Caco-2 (cell line): ENCODE measurements at regions not wholly inside any gene's neighbourhood (a gene's known extent, or its start where the extent isn't known, plus 50 kb on each side); places are given as distances from the start of the nearest gene placed in this dataset.

ENCODE experiments used
- BruUV-seq: library from RNA; stranded (reverse); fragments of 400-500 nt; replicated peaks from 2 replicates; lab custom pipeline; 2021; lab: Mats Ljungman, UMichigan
- CTCF ChIA-PET: fragments of 300-600 bp; sonication (Branson Sonifier 250); formaldehyde crosslinking; loops from one replicate; lab custom pipeline; 2022; ENCODE audit warnings: antibody characterized with exemption; lab: Charles Lee
- POLR2A ChIA-PET: fragments of 300-600 bp; sonication (Branson Sonifier 250); formaldehyde crosslinking; loops from one replicate; lab custom pipeline; 2022; ENCODE audit warnings: antibody characterized with exemption; lab: Charles Lee
- DNase-seq, 2 experiments: peaks; one replicate each; pipeline versions ENCODE4 v3.0.0 to v3.0.0-alpha.2; 2020 to 2022
- H3K27me3 ChIP-seq: replicated peaks from 2 replicates; pipeline ENCODE4 v1.6.0; 2011; ENCODE audit warnings: low read length; ENCODE audit not compliant: control insufficient read depth, insufficient read depth
- H3K36me3 ChIP-seq: 2 replicates; pipeline ENCODE4 v1.5.1; 2011; ENCODE audit warnings: low read length; ENCODE audit not compliant: control insufficient read depth, insufficient read depth
- H3K4me1 ChIP-seq: fragments of 250-450 bp; sonication (Bioruptor Pico); 2 replicates; pipeline ENCODE4 v1.5.1; 2020; ENCODE audit warnings: mild to moderate bottlenecking
- H3K4me3 ChIP-seq: 2 replicates; pipeline ENCODE4 v1.5.1; 2011; ENCODE audit warnings: low read depth, mild to moderate bottlenecking, control low read depth, low read length
- H3K9me3 ChIP-seq: fragments of 250-450 bp; sonication (Bioruptor Pico); 2 replicates; pipeline ENCODE4 v1.5.1; 2020; ENCODE audit warnings: mild to moderate bottlenecking, moderate library complexity
- H3K27ac Mint-ChIP-seq: one replicate; pipeline ENCODE4 v1.8.0; 2022; ENCODE audit warnings: mixed read lengths; ENCODE audit not compliant: unreplicated experiment
- H3K27me3 Mint-ChIP-seq: one replicate; pipeline ENCODE4 v1.8.0; 2022; ENCODE audit warnings: mixed read lengths; ENCODE audit not compliant: insufficient read depth, unreplicated experiment
- H3K36me3 Mint-ChIP-seq: one replicate; pipeline ENCODE4 v1.8.0; 2022; ENCODE audit warnings: mild to moderate bottlenecking, mixed read lengths; ENCODE audit not compliant: insufficient read depth, unreplicated experiment
- H3K4me1 Mint-ChIP-seq: one replicate; pipeline ENCODE4 v1.8.0; 2022; ENCODE audit warnings: low read depth, mixed read lengths; ENCODE audit not compliant: unreplicated experiment
- H3K4me3 Mint-ChIP-seq: one replicate; pipeline ENCODE4 v1.8.0; 2022; ENCODE audit warnings: mild to moderate bottlenecking, moderate library complexity, mixed read lengths; ENCODE audit not compliant: unreplicated experiment
- H3K9me3 Mint-ChIP-seq: one replicate; pipeline ENCODE4 v1.8.0; 2022; ENCODE audit warnings: mixed read lengths; ENCODE audit not compliant: unreplicated experiment
- intact Hi-C: fragments of 100-400 bp; cut with micrococcal nuclease; formaldehyde crosslinking; loops from one replicate; pipeline ENCODE4 v1.10.0; 2022; ENCODE audit not compliant: unreplicated experiment
- TF ChIP-seq, protein P1 (sequence below), 2 experiments: fragments of 200-600 bp in 1 of 2; IDR thresholded peaks; 1 replicate in 1 of 2; 2 replicates in 1 of 2; pipeline versions ENCODE4 v1.5.1 to v1.8.0; 2011 to 2022; ENCODE audit warnings: antibody characterized with exemption in 1 of 2, control low read depth in 1 of 2, inconsistent platforms in 1 of 2, low read depth in 1 of 2, low read length in 1 of 2, mild to moderate bottlenecking in 1 of 2, moderate library complexity in 1 of 2; ENCODE audit not compliant: insufficient read depth in 1 of 2, severe bottlenecking in 1 of 2, unreplicated experiment in 1 of 2

DNA sequence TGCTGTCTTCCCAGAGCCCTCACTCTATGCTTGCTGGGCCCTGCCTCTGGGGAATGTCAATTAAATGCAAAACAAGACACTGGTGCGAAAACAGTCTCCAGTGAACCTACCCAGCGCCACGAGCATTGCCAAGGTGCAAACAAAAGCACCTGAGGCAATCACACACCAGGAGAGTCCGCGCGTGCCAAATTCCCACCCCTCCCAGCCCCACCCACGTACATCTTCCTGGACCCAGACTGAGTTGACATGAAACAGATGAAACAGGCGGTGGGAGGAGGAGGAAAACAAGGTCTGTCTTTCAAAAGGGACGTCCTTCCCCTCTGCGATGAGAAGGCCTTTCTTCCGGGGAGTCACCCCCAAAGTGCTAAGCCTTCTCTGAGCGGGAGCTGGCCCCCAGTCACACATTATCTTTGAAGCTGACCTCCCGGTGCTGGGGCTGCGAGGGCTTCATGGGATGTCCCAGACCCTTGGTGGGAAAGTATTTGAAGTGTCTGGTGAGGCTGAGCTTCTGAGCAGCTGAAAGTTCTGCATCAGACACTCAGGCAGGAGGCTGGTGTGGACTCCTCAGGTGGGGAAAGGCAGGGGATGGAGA lies 200.4 kb downstream of the AXIN2 start:
- Mint-ChIP-seq H3K36me3 (no peaks in the 10 kb centered on the region), H3K4me1 (peaks cover 6% of the 10 kb centered on the region), H3K27ac (no peak overlapping the region), H3K9me3 (no peaks in the 10 kb centered on the region), H3K27me3 (peaks cover 10% of the 10 kb centered on the region), H3K4me3 (no peak overlapping the region)
- intact Hi-C loops = no loop called here
- no peaks in the 10 kb centered on the region for H3K36me3 ChIP-seq
- no peak overlapping the region for H3K4me3 ChIP-seq
- no peaks in the 10 kb centered on the region for H3K27me3 ChIP-seq
- peaks cover 5% of the 10 kb centered on the region; the same call in 1 of the 2 replicates for H3K4me1 ChIP-seq
- ChIA-PET POLR2A (no interaction called here), CTCF (no interaction called here)
- no TSS peak for BruUV-seq
- H3K9me3 ChIP-seq = no peaks in the 10 kb centered on the region
- TF ChIP-seq, protein P1, sequence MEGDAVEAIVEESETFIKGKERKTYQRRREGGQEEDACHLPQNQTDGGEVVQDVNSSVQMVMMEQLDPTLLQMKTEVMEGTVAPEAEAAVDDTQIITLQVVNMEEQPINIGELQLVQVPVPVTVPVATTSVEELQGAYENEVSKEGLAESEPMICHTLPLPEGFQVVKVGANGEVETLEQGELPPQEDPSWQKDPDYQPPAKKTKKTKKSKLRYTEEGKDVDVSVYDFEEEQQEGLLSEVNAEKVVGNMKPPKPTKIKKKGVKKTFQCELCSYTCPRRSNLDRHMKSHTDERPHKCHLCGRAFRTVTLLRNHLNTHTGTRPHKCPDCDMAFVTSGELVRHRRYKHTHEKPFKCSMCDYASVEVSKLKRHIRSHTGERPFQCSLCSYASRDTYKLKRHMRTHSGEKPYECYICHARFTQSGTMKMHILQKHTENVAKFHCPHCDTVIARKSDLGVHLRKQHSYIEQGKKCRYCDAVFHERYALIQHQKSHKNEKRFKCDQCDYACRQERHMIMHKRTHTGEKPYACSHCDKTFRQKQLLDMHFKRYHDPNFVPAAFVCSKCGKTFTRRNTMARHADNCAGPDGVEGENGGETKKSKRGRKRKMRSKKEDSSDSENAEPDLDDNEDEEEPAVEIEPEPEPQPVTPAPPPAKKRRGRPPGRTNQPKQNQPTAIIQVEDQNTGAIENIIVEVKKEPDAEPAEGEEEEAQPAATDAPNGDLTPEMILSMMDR (IDR thresholded peaks at IDR 0.05; ENCODE audit: insufficient read depth in 1 of 2, low read depth in 1 of 2, low read length in 1 of 2, severe bottlenecking in 1 of 2, unreplicated experiment in 1 of 2) = no peak
- no peak for DNase-seq

DNA sequence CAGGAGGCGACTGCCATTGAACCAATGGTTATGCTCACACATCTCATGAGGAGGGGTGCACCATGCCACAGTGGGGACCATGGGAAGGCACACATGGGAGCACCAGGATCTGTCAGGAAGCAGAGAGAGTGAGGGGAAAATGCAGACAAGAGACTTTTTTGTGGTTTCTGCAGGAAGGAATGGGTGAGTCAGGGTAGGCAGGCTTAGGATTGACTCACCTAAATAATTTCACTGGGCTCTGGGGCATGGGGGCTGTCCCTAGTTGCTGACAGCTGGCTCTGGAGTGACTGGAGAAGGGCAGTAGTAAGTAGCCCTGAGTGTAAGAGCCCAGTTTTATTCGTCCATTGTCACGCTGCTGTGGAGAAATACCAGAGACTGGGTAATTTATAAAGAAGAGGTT lies 202.4 kb downstream of the AXIN2 start:
- Mint-ChIP-seq H3K27me3 (peaks cover 10% of the 10 kb centered on the region), H3K9me3 (no peaks in the 10 kb centered on the region), H3K27ac (no peak overlapping the region), H3K4me3 (no peak overlapping the region), H3K4me1 (no peaks in the 10 kb centered on the region), H3K36me3 (no peaks in the 10 kb centered on the region)
- DNase-seq = no peak
- CTCF ChIA-PET = no interaction called here
- TF ChIP-seq, protein P1 (IDR thresholded peaks at IDR 0.05; ENCODE audit: insufficient read depth in 1 of 2, low read depth in 1 of 2, low read length in 1 of 2, severe bottlenecking in 1 of 2, unreplicated experiment in 1 of 2) = no peak
- Histone ChIP-seq H3K27me3 (no peaks in the 10 kb centered on the region), H3K4me3 (no peak overlapping the region), H3K36me3 (no peaks in the 10 kb centered on the region), H3K4me1 (no peaks in the 10 kb centered on the region), H3K9me3 (no peaks in the 10 kb centered on the region)
- no TSS peak for BruUV-seq
- POLR2A ChIA-PET = no interaction called here
- intact Hi-C loops = no loop called here

DNA sequence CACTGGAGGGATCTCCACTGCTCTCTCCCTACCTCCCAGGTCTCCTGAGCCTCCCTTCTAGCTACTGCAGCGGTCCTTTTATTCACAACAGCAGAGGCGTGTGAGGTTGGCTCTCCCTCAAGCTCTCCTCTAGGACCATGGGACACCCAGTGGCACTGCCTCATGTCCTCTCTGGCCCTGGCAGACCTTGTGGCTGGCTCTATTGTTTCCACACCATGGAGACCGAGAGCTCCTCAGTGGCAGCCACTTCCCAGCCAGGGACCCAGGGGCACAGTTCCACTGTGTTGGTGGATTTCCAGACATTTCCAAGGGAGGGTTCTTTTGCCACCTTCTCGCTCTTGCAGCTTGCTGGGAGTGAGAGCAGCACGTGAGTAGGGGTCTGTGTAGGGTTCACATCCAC lies 204.9 kb downstream of the AXIN2 start:
- Histone ChIP-seq H3K27me3 (no peaks in the 10 kb centered on the region), H3K9me3 (no peaks in the 10 kb centered on the region), H3K4me1 (no peaks in the 10 kb centered on the region), H3K4me3 (no peak overlapping the region), H3K36me3 (no peaks in the 10 kb centered on the region)
- Mint-ChIP-seq H3K36me3 (no peaks in the 10 kb centered on the region), H3K27ac (no peak overlapping the region), H3K9me3 (no peaks in the 10 kb centered on the region), H3K4me1 (no peaks in the 10 kb centered on the region), H3K27me3 (peaks cover 10% of the 10 kb centered on the region), H3K4me3 (no peak overlapping the region)
- TF ChIP-seq, protein P1 (IDR thresholded peaks at IDR 0.05; ENCODE audit: insufficient read depth in 1 of 2, low read depth in 1 of 2, low read length in 1 of 2, severe bottlenecking in 1 of 2, unreplicated experiment in 1 of 2) = no peak
- intact Hi-C loops = no loop called here
- DNase-seq = no peak
- CTCF ChIA-PET = no interaction called here
- BruUV-seq = no TSS peak
- POLR2A ChIA-PET = no interaction called here
